Hepatocyte (in vitro differentiated cells): ENCODE measurements at regions not wholly inside any gene's neighbourhood (a gene's known extent, or its start where the extent isn't known, plus 50 kb on each side); places are given as distances from the start of the nearest gene placed in this dataset.

ENCODE experiments used
- EZH2 ChIP-seq: fragments of 200-600 bp; sonication (generic); IDR thresholded peaks from 2 replicates; pipeline ENCODE4 v1.6.1; 2016; ENCODE audit warnings: antibody characterized with exemption, mild to moderate bottlenecking, borderline replicate concordance
- EZH2phosphoT487 ChIP-seq: fragments of 200-600 bp; sonication (generic); IDR thresholded peaks from one replicate; pipeline ENCODE4 v1.6.1; 2018; ENCODE audit warnings: antibody characterized with exemption, mild to moderate bottlenecking, low read depth, moderate library complexity; ENCODE audit not compliant: unreplicated experiment, severe bottlenecking
- TF ChIP-seq, protein P1 (sequence below): fragments of 200-600 bp; sonication (generic); IDR thresholded peaks from 2 replicates; pipeline ENCODE4 v1.5.1; 2016; ENCODE audit warnings: antibody characterized with exemption, mild to moderate bottlenecking; ENCODE audit not compliant: poor library complexity

GRCh38 chr7:86574006-86574405 is 69.7 kb upstream of the GRM3 start:
- TF ChIP-seq, protein P1, sequence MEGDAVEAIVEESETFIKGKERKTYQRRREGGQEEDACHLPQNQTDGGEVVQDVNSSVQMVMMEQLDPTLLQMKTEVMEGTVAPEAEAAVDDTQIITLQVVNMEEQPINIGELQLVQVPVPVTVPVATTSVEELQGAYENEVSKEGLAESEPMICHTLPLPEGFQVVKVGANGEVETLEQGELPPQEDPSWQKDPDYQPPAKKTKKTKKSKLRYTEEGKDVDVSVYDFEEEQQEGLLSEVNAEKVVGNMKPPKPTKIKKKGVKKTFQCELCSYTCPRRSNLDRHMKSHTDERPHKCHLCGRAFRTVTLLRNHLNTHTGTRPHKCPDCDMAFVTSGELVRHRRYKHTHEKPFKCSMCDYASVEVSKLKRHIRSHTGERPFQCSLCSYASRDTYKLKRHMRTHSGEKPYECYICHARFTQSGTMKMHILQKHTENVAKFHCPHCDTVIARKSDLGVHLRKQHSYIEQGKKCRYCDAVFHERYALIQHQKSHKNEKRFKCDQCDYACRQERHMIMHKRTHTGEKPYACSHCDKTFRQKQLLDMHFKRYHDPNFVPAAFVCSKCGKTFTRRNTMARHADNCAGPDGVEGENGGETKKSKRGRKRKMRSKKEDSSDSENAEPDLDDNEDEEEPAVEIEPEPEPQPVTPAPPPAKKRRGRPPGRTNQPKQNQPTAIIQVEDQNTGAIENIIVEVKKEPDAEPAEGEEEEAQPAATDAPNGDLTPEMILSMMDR, result no peak
- TF ChIP-seq EZH2 (no peak), EZH2phosphoT487 (no peak)
